ENCODE measurements at regions not wholly inside any gene's neighbourhood (a gene's known extent, or its start where the extent isn't known, plus 50 kb on each side); places are given as distances from the start of the nearest gene placed in this dataset.

DNA sequence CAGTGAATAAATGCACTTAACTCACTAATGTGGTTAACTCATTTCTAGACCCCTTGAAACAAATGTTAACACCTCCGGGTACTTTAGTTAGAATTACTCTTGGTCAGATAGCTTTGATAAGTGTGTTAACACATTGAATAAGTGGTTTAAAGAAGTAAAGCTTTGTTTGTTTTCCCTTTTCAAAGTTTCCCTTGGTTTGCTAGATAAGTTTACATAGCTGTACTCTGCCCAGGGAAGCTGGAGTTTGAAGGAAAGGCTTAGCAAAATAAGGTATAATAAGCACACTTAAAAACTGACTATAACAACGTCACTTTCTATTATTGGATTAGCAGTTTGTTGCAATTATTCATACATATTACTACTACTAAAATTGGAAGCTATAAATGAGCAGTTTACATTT is 1233.9 kb upstream of the ADGRL2 start:
- TF ChIP-seq CTCF (IDR thresholded peaks at IDR 0.05; ENCODE audit: poor library complexity, severe bottlenecking) (no peak), EP300 (conservative IDR thresholded peaks at IDR 0.05; ENCODE audit: poor library complexity, severe bottlenecking) (no peak), TAF1 (IDR thresholded peaks at IDR 0.05; ENCODE audit: low read depth) (no peak)

All from neural cell (in vitro differentiated cells).